DND-41 (cell line): ENCODE measurements at regions not wholly inside any gene's neighbourhood (a gene's known extent, or its start where the extent isn't known, plus 50 kb on each side); places are given as distances from the start of the nearest gene placed in this dataset.

Source experiments
- ATAC-seq: fragments of 200-7000 bp; cut with Tn5 transposase; 3 replicates; pipeline ENCODE4 v1.9.1; 2021; ENCODE audit warnings: low read depth; ENCODE audit not compliant: insufficient read depth
- DNase-seq: peaks from one replicate; pipeline ENCODE4 v3.0.0-alpha.2; 2020
- H2AFZ ChIP-seq: 2 replicates; pipeline ENCODE4 v1.6.0; 2012; ENCODE audit warnings: low read depth, low read length
- H3K27ac ChIP-seq: 2 replicates; pipeline ENCODE4 v1.5.1; 2012; ENCODE audit warnings: low read length, inconsistent platforms
- H3K27me3 ChIP-seq: fragments of 200-600 bp; sonication (generic); 2 replicates; pipeline ENCODE4 v1.6.0; 2012; ENCODE audit warnings: low read length, mild to moderate bottlenecking, inconsistent platforms; ENCODE audit not compliant: insufficient read depth, poor library complexity
- H3K36me3 ChIP-seq: 2 replicates; pipeline ENCODE4 v1.5.1; 2012; ENCODE audit warnings: low read length, inconsistent platforms; ENCODE audit not compliant: insufficient read depth
- H3K4me1 ChIP-seq: 2 replicates; pipeline ENCODE4 v1.5.1; 2012; ENCODE audit warnings: mild to moderate bottlenecking, low read length; ENCODE audit not compliant: insufficient read depth
- H3K4me2 ChIP-seq: 2 replicates; pipeline ENCODE4 v1.6.0; 2012; ENCODE audit warnings: mild to moderate bottlenecking, moderate library complexity, low read length, inconsistent platforms; ENCODE audit not compliant: insufficient read depth
- H3K4me3 ChIP-seq, 2 experiments: fragments of 200-600 bp in 1 of 2; shearing (Covaris generic) in 1 of 2; 2 replicates each; pipeline ENCODE4 v1.5.1; 2012 to 2016; ENCODE audit warnings: inconsistent platforms in 2 of 2, low read length in 2 of 2, mild to moderate bottlenecking in 2 of 2, low read depth in 1 of 2, moderate library complexity in 1 of 2
- H3K79me2 ChIP-seq: 2 replicates; pipeline ENCODE4 v1.6.0; 2012; ENCODE audit warnings: low read length, inconsistent platforms; ENCODE audit not compliant: insufficient read depth
- H3K9ac ChIP-seq: 2 replicates; pipeline ENCODE4 v1.6.0; 2012; ENCODE audit warnings: low read depth, mild to moderate bottlenecking, inconsistent platforms, low read length, moderate library complexity
- H3K9me3 ChIP-seq: 2 replicates; pipeline ENCODE4 v1.5.1; 2012; ENCODE audit warnings: low read length, moderate library complexity, mild to moderate bottlenecking, inconsistent platforms; ENCODE audit not compliant: insufficient read depth, severe bottlenecking
- H4K20me1 ChIP-seq: 2 replicates; pipeline ENCODE4 v1.6.0; 2012; ENCODE audit warnings: low read length; ENCODE audit not compliant: insufficient read depth
- EZH2 ChIP-seq: IDR thresholded peaks from 3 replicates; pipeline ENCODE4 v1.6.1; 2012; ENCODE audit warnings: borderline replicate concordance, low read depth, mild to moderate bottlenecking, moderate library complexity, low read length, inconsistent platforms; ENCODE audit not compliant: severe bottlenecking
- TF ChIP-seq, protein P1 (sequence below): IDR thresholded peaks from 2 replicates; pipeline ENCODE4 v1.5.1; 2012; ENCODE audit warnings: borderline replicate concordance, low read length, moderate library complexity, mild to moderate bottlenecking; ENCODE audit not compliant: poor library complexity, severe bottlenecking; ENCODE audit errors: extremely low read depth

GRCh38 chr12:126898562-126898961, 1368.4 kb upstream of the TMEM132C start:
- H3K9ac ChIP-seq: no peak overlapping the region
- ATAC-seq (no peak), DNase-seq (no peak)
- no peaks in the 10 kb centered on the region for H3K79me2 ChIP-seq
- H3K36me3 ChIP-seq: no peaks in the 10 kb centered on the region
- no peak overlapping the region for H2AFZ ChIP-seq
- H3K4me2 ChIP-seq: no peak overlapping the region
- no peaks in the 10 kb centered on the region for H4K20me1 ChIP-seq
- no peak overlapping the region for H3K27ac ChIP-seq
- H3K9me3 ChIP-seq: no peaks in the 10 kb centered on the region
- no peaks in the 10 kb centered on the region for H3K27me3 ChIP-seq
- no peak overlapping the region for H3K4me3 ChIP-seq
- H3K4me1 ChIP-seq: no peaks in the 10 kb centered on the region
- no peak for TF ChIP-seq EZH2
- TF ChIP-seq, protein P1, sequence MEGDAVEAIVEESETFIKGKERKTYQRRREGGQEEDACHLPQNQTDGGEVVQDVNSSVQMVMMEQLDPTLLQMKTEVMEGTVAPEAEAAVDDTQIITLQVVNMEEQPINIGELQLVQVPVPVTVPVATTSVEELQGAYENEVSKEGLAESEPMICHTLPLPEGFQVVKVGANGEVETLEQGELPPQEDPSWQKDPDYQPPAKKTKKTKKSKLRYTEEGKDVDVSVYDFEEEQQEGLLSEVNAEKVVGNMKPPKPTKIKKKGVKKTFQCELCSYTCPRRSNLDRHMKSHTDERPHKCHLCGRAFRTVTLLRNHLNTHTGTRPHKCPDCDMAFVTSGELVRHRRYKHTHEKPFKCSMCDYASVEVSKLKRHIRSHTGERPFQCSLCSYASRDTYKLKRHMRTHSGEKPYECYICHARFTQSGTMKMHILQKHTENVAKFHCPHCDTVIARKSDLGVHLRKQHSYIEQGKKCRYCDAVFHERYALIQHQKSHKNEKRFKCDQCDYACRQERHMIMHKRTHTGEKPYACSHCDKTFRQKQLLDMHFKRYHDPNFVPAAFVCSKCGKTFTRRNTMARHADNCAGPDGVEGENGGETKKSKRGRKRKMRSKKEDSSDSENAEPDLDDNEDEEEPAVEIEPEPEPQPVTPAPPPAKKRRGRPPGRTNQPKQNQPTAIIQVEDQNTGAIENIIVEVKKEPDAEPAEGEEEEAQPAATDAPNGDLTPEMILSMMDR: no peak

DNA sequence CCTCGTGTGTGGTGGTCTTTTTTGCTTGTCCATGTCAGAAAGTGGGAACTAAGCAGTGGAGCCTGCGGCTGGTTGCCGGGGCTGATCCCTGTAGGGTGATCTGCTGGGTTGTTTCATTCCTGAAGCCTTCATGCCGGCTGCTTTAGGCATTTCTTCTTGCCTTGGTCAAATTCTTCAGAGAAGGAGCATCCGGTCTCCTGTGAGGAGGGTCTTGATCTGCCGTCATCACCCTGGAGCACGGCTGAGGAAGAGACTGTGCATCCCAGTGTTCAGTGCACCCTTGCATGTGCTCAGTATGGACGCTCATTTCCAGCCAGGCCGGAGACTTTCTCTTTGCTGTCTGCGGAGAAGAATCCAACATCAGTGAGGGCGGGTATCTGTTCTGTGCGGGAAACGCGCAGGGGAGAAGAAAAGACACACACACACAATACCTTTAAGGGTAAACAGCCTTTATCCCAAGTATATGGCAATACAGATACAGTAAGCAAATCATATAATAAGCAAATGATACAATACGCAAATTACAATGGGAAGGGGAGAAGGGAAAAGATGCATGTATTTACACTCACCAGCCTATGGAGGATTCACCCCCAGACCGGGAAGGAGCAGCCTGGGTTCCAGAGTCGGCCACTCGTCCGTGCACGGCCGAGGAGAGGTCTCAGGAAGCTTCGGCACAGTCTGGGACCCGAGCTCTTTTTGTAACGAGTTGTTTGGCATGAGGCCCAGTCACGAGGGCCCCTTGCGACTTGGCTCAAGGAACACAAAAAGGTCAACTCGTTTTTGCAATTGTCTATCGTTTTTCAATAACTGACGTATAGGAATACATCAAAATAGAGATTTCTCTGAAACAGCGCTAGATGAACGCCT, 1366.8 kb upstream of the TMEM132C start:
- TF ChIP-seq, protein P1: no peak
- no peak for TF ChIP-seq EZH2
- Histone ChIP-seq H3K9me3 (no peaks in the 10 kb centered on the region), H3K79me2 (no peaks in the 10 kb centered on the region), H3K27ac (no peak overlapping the region), H3K36me3 (no peaks in the 10 kb centered on the region), H3K4me2 (no peak overlapping the region), H3K4me1 (no peaks in the 10 kb centered on the region), H3K27me3 (no peaks in the 10 kb centered on the region), H3K9ac (no peak overlapping the region), H3K4me3 (no peak overlapping the region), H2AFZ (no peak overlapping the region), H4K20me1 (no peaks in the 10 kb centered on the region)
- DNase-seq (no peak), ATAC-seq (no peak)

DNA sequence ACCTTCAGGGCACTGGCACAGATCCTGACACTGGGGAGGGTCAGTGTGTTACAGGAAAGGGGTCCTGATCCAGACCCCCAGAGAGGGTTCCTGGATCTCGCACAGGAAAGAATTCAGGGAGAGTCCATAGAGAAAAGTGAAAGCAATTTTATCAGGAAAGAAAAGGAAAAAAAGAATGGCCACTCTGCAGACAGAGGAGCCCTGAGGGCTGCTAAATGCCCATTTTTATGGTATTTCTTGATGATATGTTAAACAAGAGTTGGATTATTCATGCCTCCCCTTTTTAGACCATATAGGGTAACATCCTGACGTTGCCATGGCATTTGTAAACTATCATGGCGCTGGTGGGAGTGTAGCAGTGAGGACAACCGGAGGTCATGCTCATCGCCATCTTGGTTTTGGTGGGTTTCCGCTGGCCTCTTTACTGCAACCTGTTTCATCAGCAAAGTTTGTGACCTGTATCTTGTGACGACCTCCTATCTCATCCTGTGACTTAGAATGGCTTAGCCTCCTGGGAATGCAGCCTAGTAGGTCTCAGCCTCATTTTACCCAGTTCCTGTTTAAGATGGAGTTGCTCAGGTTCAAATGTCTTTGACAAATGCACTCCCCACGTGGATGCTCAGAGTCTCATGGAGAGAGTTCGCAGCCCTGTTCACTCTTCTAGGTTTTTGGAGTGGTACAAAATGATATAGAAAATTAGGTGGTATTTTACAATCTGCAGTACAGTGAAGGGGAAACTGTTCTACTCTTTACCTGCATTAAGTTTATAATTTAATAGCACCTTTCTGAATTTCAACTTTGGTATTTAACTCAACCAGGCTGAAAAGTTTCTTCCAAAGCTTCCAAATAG, 1363.7 kb upstream of the TMEM132C start:
- no peak overlapping the region for H3K9ac ChIP-seq
- ATAC-seq (no peak), DNase-seq (no peak)
- H2AFZ ChIP-seq: no peak overlapping the region
- H3K4me1 ChIP-seq: no peaks in the 10 kb centered on the region
- H3K79me2 ChIP-seq: no peaks in the 10 kb centered on the region
- no peak overlapping the region for H3K4me3 ChIP-seq
- TF ChIP-seq EZH2: no peak
- TF ChIP-seq, protein P1: no peak
- no peaks in the 10 kb centered on the region for H4K20me1 ChIP-seq
- H3K9me3 ChIP-seq: no peaks in the 10 kb centered on the region
- H3K36me3 ChIP-seq: no peaks in the 10 kb centered on the region
- H3K4me2 ChIP-seq: no peak overlapping the region
- H3K27ac ChIP-seq: no peak overlapping the region
- no peaks in the 10 kb centered on the region for H3K27me3 ChIP-seq
